Transverse colon (tissue), 4 donors: ENCODE measurements at regions not wholly inside any gene's neighbourhood (a gene's known extent, or its start where the extent isn't known, plus 50 kb on each side); places are given as distances from the start of the nearest gene placed in this dataset.

Experiments
- EP300 ChIP-seq: sonication (generic); formaldehyde crosslinking; IDR thresholded peaks from one replicate; pipeline ENCODE4 v1.6.1; 2017; ENCODE audit warnings: antibody characterized with exemption, low read depth
- POLR2A ChIP-seq: fragments of 450-650 bp; IDR thresholded peaks from one replicate; pipeline ENCODE4 v1.6.1; 2016; ENCODE audit warnings: antibody characterized with exemption, mild to moderate bottlenecking, moderate library complexity
- POLR2AphosphoS5 ChIP-seq, 3 donors: sonication (generic); formaldehyde crosslinking; IDR thresholded peaks; one replicate each; pipeline ENCODE4 v1.6.1; 2016; ENCODE audit warnings: antibody characterized with exemption in 3 of 3
- TF ChIP-seq, protein P1 (sequence below), 5 experiments: fragments of 200-600 bp in 3 of 5; fragments of 450-650 bp in 2 of 5; sonication (generic) in 3 of 5; IDR thresholded peaks; 1 replicate in 2 of 5; 2 replicates in 3 of 5; pipeline ENCODE4 v1.5.1; 2016 to 2017; ENCODE audit warnings: antibody characterized with exemption in 5 of 5, inconsistent platforms in 3 of 5, mild to moderate bottlenecking in 2 of 5, moderate library complexity in 1 of 5

DNA sequence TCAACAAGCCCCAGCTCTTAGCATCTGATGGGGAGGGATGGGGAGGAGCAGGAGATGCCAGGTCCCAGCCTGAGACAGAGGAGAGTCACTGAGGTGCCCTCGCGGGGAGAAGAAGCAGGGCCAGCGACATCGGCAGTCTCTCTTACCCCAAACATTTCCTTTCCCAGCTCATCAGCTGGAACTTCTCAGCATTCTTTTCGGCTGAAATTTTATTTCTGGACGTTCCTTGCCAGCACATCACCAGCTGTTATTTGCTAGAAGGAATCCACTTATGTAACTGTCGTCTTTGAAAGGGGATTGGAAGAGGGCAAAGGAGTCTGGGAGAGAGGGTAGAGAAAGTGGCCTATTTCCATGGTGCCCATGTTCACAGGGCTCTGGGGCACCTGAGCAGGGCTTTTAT is 101.0 kb upstream of the SHH start:
- TF ChIP-seq, protein P1, sequence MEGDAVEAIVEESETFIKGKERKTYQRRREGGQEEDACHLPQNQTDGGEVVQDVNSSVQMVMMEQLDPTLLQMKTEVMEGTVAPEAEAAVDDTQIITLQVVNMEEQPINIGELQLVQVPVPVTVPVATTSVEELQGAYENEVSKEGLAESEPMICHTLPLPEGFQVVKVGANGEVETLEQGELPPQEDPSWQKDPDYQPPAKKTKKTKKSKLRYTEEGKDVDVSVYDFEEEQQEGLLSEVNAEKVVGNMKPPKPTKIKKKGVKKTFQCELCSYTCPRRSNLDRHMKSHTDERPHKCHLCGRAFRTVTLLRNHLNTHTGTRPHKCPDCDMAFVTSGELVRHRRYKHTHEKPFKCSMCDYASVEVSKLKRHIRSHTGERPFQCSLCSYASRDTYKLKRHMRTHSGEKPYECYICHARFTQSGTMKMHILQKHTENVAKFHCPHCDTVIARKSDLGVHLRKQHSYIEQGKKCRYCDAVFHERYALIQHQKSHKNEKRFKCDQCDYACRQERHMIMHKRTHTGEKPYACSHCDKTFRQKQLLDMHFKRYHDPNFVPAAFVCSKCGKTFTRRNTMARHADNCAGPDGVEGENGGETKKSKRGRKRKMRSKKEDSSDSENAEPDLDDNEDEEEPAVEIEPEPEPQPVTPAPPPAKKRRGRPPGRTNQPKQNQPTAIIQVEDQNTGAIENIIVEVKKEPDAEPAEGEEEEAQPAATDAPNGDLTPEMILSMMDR (IDR thresholded peaks at IDR 0.05): no peak
- peak in 1 of 3 donors; percentile 28 for TF ChIP-seq POLR2AphosphoS5 (IDR thresholded peaks at IDR 0.05)
- no peak for TF ChIP-seq POLR2A
- TF ChIP-seq EP300: no peak
